Gastrocnemius medialis (tissue), 4 donors: ENCODE measurements at regions not wholly inside any gene's neighbourhood (a gene's known extent, or its start where the extent isn't known, plus 50 kb on each side); places are given as distances from the start of the nearest gene placed in this dataset.

Source experiments
- POLR2A ChIP-seq, 2 donors: fragments of 450-650 bp; IDR thresholded peaks; one replicate each; pipeline ENCODE4 v1.6.1; 2017; ENCODE audit warnings: antibody characterized with exemption in 2 of 2, mild to moderate bottlenecking in 2 of 2, moderate library complexity in 2 of 2
- TF ChIP-seq, protein P1 (sequence below), 5 experiments: fragments of 450-650 bp in 3 of 5; fragments of 200-600 bp in 2 of 5; sonication (generic) in 2 of 5; IDR thresholded peaks in 4 of 5; conservative IDR thresholded peaks in 1 of 5; 1 replicate in 4 of 5; 2 replicates in 1 of 5; pipeline ENCODE4 v1.5.1; 2016 to 2019; ENCODE audit warnings: antibody characterized with exemption in 5 of 5, mild to moderate bottlenecking in 3 of 5, moderate library complexity in 3 of 5

DNA sequence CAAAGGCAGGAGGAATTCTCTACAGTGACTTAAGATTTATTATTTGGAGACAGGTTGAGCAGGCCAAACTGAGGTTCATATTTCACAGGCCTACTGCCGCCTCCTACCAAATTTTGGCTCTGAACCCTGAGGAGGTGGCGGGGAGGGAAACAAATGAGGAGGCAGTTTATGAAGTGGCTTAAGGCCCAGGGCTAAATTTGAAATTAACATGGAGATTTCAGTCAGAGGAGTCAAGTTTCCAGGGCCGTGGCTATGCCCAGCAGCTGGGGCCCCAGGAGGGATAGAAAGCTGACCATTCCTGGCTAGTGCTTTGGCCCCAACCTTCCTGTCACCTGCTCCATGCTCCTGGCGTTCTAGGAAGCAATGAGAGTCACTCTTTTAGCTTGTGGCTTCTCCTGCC lies 73.4 kb upstream of the ARHGAP36 start:
- TF ChIP-seq, protein P1, sequence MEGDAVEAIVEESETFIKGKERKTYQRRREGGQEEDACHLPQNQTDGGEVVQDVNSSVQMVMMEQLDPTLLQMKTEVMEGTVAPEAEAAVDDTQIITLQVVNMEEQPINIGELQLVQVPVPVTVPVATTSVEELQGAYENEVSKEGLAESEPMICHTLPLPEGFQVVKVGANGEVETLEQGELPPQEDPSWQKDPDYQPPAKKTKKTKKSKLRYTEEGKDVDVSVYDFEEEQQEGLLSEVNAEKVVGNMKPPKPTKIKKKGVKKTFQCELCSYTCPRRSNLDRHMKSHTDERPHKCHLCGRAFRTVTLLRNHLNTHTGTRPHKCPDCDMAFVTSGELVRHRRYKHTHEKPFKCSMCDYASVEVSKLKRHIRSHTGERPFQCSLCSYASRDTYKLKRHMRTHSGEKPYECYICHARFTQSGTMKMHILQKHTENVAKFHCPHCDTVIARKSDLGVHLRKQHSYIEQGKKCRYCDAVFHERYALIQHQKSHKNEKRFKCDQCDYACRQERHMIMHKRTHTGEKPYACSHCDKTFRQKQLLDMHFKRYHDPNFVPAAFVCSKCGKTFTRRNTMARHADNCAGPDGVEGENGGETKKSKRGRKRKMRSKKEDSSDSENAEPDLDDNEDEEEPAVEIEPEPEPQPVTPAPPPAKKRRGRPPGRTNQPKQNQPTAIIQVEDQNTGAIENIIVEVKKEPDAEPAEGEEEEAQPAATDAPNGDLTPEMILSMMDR (IDR thresholded peaks at IDR 0.05 in 4 of 5, conservative IDR thresholded peaks at IDR 0.05 in 1 of 5): no peak
- TF ChIP-seq POLR2A (IDR thresholded peaks at IDR 0.05): no peak
